ENCODE measurements at regions not wholly inside any gene's neighbourhood (a gene's known extent, or its start where the extent isn't known, plus 50 kb on each side); places are given as distances from the start of the nearest gene placed in this dataset.

DNA sequence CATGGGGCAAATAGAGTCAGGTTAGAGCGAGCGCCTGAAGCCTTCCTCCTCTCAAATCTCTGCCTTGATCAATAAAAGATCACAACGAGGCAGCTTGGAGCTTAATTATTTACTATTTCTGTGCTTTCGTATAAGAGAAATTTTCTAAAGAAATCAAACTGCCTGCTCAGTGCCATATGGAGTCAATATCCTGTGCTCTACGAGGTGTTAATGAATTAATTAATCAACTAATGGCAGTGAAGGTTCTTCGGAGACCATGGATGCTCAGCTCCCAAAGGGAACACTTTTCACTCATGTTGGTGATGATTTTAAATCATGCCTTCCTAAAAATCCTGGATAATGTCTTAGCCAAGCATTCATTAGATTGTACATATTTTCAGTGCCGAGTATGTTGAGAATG, 153.5 kb upstream of the PPP2R3A start:
- TF ChIP-seq, protein P1, sequence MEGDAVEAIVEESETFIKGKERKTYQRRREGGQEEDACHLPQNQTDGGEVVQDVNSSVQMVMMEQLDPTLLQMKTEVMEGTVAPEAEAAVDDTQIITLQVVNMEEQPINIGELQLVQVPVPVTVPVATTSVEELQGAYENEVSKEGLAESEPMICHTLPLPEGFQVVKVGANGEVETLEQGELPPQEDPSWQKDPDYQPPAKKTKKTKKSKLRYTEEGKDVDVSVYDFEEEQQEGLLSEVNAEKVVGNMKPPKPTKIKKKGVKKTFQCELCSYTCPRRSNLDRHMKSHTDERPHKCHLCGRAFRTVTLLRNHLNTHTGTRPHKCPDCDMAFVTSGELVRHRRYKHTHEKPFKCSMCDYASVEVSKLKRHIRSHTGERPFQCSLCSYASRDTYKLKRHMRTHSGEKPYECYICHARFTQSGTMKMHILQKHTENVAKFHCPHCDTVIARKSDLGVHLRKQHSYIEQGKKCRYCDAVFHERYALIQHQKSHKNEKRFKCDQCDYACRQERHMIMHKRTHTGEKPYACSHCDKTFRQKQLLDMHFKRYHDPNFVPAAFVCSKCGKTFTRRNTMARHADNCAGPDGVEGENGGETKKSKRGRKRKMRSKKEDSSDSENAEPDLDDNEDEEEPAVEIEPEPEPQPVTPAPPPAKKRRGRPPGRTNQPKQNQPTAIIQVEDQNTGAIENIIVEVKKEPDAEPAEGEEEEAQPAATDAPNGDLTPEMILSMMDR (conservative IDR thresholded peaks at IDR 0.05; ENCODE audit: low read depth, low read length): no peak
- no peak for TF ChIP-seq POLR2A (IDR thresholded peaks at IDR 0.05; ENCODE audit: low read depth, low read length)
- TF ChIP-seq RAD21 (IDR thresholded peaks at IDR 0.05; ENCODE audit: low read length): no peak
- no peak for TF ChIP-seq FOS (IDR thresholded peaks at IDR 0.05; ENCODE audit: low read depth, low read length)
- TF ChIP-seq SMC3 (IDR thresholded peaks at IDR 0.05; ENCODE audit: low read depth, low read length): no peak
- TF ChIP-seq NFE2L2 (IDR thresholded peaks at IDR 0.05; ENCODE audit: low read depth, low read length): no peak
